Activated naive CD8-positive, alpha-beta T cell treated with anti-CD3 and anti-CD28 coated beads, Interleukin-2, amount 50 U/mL, for 16 hours (primary cell): ENCODE measurements at regions not wholly inside any gene's neighbourhood (a gene's known extent, or its start where the extent isn't known, plus 50 kb on each side); places are given as distances from the start of the nearest gene placed in this dataset.
A peak's percentile ranks its signal among the peaks of the same experiment; 100 is the strongest.
"Not testable (repeated sequence)": the region's sequence is repeated elsewhere in the genome, so short reads cannot be mapped to it uniquely, and the experiment has no call there.

Source experiments
- DNase-seq: peaks from one replicate; pipeline ENCODE4 v3.0.0-alpha.2; 2020; ENCODE audit warnings: low read depth, low spot score

DNA sequence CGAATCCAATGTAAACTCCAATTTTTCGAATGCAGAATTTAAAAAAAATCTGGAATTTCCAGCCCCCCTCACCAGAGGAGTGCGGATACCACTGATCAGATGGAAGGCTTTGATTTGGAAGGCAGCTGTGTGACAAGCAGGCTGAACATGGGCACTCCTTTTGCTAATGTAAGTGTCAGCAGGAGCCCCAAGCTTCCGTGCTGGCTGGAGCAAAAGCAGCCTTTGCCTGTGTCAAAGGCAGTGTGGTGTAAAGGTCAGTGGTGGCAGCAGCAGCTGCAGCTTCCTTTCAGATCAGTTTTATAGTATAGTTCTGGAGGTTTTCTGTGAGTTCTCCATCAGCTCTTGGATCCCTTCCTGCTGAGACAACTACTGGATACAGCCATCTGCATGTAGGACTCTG, 259.9 kb downstream of the CTH start:
- DNase-seq, result no peak

GRCh38 chr1:70672442-70672888, 261.4 kb downstream of the CTH start:
- DNase-seq, result no peak

DNA sequence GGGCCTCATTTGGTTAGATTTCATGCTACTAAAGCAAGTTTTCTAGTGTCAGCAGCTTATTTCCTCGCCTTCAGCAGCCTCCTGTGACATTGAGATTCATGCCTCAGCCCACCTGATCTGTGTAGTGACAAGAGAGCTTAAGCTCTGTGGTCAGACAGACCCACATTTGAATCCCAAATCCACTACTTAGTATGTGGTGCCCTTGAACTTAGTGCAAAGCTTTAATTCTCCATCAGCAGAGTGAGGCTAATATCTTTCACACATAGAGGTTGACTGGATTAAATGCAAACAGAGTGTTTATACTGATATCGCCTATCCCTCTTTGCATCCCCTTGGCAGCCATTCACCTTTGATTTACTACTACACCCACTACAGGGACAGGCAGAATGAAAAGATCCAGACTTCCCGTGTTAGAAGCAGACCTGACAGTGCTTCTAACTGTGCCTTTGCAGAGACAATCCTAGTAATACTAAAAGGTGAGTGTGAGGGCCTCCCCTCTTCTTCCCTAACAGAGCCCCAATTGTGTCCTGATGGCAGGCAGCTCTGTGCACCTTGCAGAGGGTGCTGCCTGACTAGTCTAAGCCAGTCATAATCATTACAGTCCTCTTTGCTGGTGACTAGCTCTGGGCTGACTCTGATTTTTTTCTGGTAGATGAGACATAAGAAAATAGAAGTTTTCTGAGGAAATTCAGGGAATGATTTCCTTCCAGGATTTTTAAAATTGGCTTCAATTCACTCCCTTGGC, 264.0 kb downstream of the CTH start:
- no peak for DNase-seq

- no peak for DNase-seq
Measured at GRCh38 chr1:70675737-70676156, 264.7 kb downstream of the CTH start.

DNA sequence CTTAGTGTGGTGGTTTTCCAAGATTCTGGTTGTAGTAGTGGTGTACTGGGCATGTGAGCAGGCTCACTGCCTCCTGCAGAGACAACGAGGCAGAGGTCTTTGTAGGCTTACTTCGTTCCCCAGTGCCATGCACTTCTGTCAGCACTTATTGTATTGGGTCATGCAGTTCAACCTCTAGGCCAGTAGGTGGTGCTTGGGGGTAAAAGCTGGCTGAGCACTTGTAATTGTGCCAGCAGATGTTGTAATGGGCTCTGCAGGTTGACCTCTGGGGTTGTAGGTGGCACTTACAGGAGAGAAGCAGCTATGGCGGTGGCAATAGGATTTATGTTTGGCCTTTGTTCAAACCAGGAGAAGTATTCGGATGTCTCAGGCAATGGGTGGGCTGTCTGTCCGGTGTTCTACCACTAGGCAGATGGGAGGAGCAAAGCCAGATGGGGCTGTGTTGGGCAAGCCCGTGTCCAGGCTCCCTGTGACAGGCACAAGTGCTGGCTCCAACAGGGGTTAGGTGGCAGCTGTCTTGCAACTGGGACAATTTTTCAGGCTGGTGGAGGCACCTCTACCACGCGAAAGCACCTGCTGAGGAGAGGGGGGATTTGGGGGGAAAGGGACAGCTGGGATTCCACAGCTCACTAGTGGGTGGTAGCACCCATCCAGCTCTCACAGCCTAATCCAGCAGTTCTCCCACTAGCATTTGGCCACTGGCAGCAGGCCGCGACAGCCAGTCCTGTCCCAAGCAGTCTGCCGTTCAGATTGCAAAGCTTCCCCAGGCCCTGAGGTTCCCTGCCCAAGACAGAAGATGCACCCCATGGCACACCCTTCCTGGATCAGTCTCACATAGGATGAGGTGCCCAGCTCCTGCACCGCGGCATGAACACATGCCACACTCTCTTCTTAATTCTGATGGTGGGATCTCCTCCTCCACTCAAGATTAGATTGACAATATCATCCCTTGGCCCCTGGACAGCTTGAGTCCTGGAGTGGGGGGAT, 274.5 kb downstream of the CTH start:
- peak; percentile 1 for DNase-seq

DNA sequence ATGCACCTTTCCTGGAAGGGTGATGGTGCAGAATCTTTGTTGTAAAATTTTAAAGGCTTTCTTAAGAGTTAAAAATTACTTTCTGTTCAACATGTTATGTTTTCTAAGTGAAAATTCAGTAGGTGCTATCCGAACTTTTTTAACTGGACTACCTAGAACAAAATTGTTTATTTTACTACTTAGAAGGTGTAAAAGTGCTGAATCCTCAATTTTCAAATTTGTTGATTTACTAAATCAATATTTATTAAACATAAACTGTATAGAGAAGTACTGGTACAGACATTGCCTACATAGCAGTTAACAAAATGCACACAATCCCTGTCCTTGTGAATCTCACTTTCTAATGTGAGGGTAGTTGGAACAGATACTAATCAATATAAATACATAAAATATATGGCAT, 277.5 kb downstream of the CTH start:
- DNase-seq, result no peak

DNA sequence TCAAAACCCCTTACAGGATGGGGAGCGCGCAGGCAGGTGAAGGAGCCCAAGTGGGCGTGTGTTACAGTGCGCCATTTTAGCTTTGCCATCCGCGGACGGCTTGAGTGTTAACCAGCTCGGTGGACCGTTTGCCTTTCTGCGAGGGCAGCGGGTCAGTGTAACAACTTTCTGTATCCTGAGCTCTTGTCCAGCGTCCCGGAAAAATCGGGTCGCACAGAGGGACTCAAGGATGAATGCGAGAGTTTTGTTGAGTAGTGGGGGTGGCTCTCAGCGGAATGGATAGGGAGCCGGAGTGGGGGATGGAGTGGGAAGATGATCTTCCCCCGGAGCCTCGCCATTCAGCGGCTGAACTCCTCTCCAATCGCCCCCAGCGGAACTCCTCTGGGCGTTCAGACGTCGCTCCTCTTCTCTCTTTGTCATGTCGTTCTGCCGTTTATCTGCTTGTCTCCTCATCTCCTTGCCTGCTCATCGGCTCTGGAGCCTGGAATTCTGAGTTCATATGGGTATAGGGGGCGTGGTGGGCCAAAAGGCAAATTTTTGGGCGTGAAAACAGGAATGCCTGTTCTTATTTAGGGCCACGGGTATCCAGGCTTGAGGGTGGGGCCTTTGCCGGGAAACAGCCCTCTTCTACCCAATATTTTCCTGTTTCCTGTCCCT, 295.4 kb downstream of the CTH start:
- DNase-seq, result no peak

DNA sequence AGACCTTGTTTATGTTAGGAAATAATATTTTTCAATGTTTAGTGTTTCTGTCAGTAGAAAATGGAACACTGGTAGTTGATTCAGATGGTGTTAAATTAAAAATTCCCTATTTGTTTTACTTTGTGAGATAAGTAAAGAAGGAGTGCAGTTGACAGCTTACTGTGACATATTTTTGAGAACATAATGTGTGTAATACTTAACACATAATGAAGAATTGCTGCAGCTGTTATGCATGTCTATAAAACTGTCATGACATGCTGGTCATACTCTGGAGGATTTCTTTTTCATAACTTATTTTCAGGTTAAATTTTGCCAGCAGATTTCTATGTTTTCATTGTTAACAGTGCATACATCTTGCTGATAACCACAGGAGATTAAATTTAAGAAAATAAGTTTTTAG, 296.1 kb downstream of the CTH start:
- DNase-seq, result no peak

- DNase-seq, result no peak
Measured at GRCh38 chr1:70714149-70714548, 303.1 kb downstream of the CTH start.

GRCh38 chr1:70717211-70717610, 306.1 kb downstream of the CTH start:
- DNase-seq, result no peak

- DNase-seq, result no peak
Measured at GRCh38 chr1:70717656-70718055, 306.6 kb downstream of the CTH start.

GRCh38 chr1:70718086-70718630, 307.1 kb downstream of the CTH start:
- no peak for DNase-seq

- no peak for DNase-seq
Measured at GRCh38 chr1:70719154-70719553, 308.1 kb downstream of the CTH start.

DNA sequence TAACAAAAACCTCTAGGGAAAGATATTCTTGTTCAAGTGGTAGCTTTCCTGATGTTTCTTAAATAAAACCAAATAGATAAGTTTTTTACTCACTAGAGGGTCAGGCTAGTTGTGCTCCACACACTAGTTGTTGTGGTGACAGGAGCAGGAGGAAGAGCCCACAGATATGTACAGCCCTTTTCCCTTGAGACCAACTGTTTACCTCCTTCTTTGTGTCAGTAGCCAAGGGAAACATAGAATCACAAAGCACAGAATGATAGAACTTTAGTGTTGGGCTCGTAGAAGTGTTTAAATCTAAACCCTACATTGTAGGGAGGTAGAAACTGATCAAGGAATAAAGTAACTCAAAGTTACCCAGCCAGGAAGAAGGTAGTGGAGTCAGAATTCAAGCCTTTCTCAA, 309.0 kb downstream of the CTH start:
- DNase-seq, result no peak

DNA sequence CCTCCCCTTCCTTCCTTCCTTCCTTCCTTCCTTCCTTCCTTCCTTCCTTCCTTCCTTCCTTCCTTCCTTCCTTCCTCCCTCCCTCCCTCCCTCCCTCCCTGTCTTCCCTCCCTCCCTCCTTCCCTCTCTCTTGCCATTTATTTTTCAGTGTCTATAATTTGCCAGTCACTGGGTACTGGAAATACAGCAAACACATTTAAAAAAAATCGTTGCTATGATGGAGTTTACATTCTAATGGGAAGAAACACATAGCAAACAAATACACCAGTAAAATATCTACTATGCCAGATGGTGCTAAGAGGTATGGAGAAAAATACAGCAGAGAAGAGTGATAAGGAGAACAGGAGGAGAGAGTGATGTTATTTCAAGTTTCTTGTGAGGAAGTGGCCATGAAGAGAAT, 309.5 kb downstream of the CTH start:
- DNase-seq, result no peak

- DNase-seq, result no peak
Measured at GRCh38 chr1:70727886-70728489, 316.9 kb downstream of the CTH start.

- DNase-seq, result not testable (repeated sequence)
Measured at GRCh38 chr1:70736518-70736917, 311.1 kb downstream of the PTGER3 start.

GRCh38 chr1:70737125-70737524, 310.5 kb downstream of the PTGER3 start:
- DNase-seq, result no peak

DNA sequence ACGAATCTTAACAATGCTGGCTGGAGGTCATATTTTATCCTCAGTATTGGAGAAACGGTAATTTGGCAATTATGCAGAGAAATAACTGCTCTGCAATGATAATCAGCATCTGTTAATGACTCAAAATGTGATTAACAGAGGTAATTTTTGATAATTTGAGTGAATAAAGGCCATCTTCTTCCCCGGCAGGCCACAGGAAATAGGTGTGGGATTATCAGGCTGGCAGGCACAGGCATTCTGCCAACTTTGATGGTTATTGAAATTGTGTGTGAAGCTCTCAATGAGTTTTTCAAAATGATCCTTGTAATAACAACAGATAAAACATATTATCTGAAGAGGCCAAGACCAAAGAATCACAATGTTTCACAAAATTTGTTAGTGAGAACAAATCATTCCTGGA, 309.0 kb downstream of the PTGER3 start:
- DNase-seq, result no peak

DNA sequence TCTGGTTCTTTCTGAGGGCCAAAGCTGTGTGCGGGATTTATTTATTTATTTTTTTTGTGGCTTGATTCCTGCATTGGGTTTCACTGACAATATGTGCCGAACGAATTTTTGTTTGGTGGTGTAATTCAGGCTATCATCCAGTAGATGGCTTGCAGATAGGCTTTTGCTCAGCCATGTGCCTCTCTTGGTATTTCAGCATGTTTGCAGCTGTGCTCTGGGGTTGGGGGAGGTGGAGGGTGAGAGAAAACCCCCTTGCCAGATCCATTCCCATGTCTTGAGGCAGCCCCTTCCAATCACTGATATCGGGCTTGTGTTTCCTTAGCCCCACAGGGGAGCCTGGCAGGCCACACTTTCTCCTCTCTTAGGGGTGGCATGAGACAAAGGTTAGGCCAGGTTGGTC, 302.4 kb downstream of the PTGER3 start:
- DNase-seq, result no peak

DNA sequence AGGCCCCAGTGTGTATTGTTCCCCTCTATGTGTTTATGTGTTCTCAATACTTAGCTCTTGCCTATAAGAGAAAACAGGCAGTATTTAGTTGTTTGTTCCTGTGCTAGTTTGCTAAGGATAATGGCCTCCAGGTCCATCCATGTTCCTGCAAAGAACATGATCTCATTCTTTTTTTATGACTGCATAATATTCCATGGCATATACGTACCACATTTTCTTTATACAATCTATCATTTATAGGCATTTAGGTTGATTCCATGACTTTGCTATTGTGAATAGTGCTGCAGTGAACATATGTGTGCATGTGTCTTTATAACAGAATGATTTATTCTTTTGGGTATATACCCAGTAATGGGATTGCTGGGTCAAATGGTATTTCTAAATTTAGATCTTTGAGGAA, 301.6 kb downstream of the PTGER3 start:
- DNase-seq, result not testable (repeated sequence)
